ENCODE measurements at regions not wholly inside any gene's neighbourhood (a gene's known extent, or its start where the extent isn't known, plus 50 kb on each side); places are given as distances from the start of the nearest gene placed in this dataset.
A peak's percentile ranks its signal among the peaks of the same experiment; 100 is the strongest.

DNA sequence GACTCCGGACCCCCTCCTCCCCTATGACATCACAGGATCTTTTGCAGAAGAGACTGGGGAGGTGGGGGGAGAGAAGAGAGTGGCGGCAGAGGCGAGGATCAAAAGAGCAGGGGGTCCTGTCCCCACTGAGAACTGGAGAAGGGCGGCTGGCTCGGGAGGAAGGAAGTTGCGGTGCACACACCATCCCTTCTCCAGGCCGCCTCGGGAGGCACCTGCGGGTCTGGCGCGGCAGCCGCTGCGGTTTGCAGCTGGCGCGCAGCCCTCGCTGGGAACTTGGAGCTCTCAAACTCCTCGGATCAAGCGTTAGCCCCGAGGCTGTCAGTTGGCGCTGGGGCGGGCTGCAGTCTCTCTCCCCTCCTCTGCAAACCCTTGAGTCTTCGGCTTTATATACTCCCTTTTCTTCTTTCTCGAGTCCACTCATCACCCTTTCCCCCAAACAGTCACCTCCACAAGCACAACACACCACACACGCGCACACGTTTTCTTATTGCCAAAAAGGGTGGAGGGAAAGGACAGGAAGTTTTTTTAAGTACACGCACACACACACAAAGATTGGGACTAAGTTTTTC is 180.7 kb downstream of the TBXT start:
- no peaks in the 10 kb centered on the region for H3K79me2 ChIP-seq (ENCODE audit: control insufficient read depth, insufficient read depth, low read length)
- no peak overlapping the region for H3K9ac ChIP-seq (replicated peaks; ENCODE audit: extremely low read depth, insufficient read depth, low read length)
- H3K9me1 ChIP-seq (replicated peaks; ENCODE audit: control insufficient read depth, extremely low read depth, insufficient read depth, low read length) = no peaks in the 10 kb centered on the region
- ChIA-PET POLR2A (no interaction called here), CTCF (no interaction called here)
- dilution Hi-C loops (cut with MboI; ENCODE audit: extremely low pct_ligation_motif_present, low sequenced_read_pairs) = no loop called here
- no peaks in the 10 kb centered on the region for H3K36me3 ChIP-seq (ENCODE audit: control insufficient read depth in 2 of 2, extremely low read depth in 1 of 2, insufficient read depth in 2 of 2, low read length in 2 of 2)
- no peak overlapping the region for H3K27ac ChIP-seq (ENCODE audit: insufficient read depth, low read depth, low read length)
- no peak for DNase-seq (ENCODE audit: low read depth, low spot score)
- intact Hi-C loops (cut with micrococcal nuclease) = no loop called here
- no peak overlapping the region for H2AFZ ChIP-seq (ENCODE audit: low read depth, low read length)
- peaks cover 2 to 6% of the 10 kb centered on the region in 2 experiments for H3K27me3 ChIP-seq (ENCODE audit: control insufficient read depth in 2 of 2, insufficient read depth in 2 of 2, low read length in 2 of 2)
- H3K4me1 ChIP-seq (ENCODE audit: control insufficient read depth, extremely low read depth, insufficient read depth, low read length) = no peaks in the 10 kb centered on the region
- TF ChIP-seq MYC (IDR thresholded peaks at IDR 0.05; ENCODE audit: low read depth, low read length) (no peak), EZH2 (IDR thresholded peaks at IDR 0.05; ENCODE audit: borderline replicate concordance, low read depth, low read length, severe bottlenecking) (peak; percentile 35)
- no TSS peak for BruUV-seq (replicated peaks)
- no peak for FAIRE-seq
- H3K4me3 ChIP-seq (replicated peaks in 1 of 3; ENCODE audit: insufficient read depth in 1 of 3, low read depth in 1 of 3, low read length in 3 of 3) = no peak overlapping the region
- H3K4me2 ChIP-seq (ENCODE audit: insufficient read depth, low read length) = no peak overlapping the region
- no peaks in the 10 kb centered on the region for H4K20me1 ChIP-seq (replicated peaks; ENCODE audit: control insufficient read depth, extremely low read depth, insufficient read depth, low read length)
- no peaks in the 10 kb centered on the region for H3K9me3 ChIP-seq (replicated peaks; ENCODE audit: control insufficient read depth, insufficient read depth, low read length)

DNA sequence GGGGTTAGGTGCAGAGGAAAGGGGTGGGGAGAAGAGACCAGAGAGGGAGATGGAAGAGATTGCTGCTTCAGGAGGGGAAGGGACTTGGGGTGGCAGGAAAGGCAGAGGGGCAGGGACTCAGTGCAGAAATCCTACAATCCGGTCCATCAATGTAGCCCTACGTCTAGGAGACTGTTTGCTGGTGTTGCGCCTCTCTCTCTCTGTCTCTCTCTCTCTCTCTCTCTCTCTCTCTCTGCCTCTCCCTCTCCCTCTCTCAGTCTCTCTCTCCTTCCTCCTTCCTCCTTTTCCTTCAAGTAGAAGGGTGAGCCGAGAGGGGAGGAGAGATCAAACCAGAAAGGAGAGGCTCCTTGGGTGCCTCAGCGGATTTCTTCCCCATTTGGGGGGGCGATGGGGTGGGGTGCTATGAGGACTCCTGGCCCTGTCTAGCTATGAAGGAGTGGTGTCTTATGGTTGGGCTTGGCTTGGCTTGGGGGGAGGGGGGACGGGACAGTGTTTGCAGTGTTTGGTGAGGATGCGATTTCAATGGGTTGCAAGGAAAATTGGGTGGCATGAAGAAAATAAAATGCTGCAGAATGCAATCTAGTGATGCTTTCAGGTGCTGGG is 181.2 kb downstream of the TBXT start:
- Histone ChIP-seq H3K79me2 (ENCODE audit: control insufficient read depth, insufficient read depth, low read length) (no peaks in the 10 kb centered on the region), H3K4me1 (ENCODE audit: control insufficient read depth, extremely low read depth, insufficient read depth, low read length) (no peaks in the 10 kb centered on the region), H3K36me3 (ENCODE audit: control insufficient read depth in 2 of 2, extremely low read depth in 1 of 2, insufficient read depth in 2 of 2, low read length in 2 of 2) (no peaks in the 10 kb centered on the region), H3K27me3 (ENCODE audit: control insufficient read depth in 2 of 2, insufficient read depth in 2 of 2, low read length in 2 of 2) (peaks cover 2 to 6% of the 10 kb centered on the region in 2 experiments), H3K27ac (ENCODE audit: insufficient read depth, low read depth, low read length) (no peak overlapping the region), H3K4me2 (ENCODE audit: insufficient read depth, low read length) (no peak overlapping the region), H4K20me1 (replicated peaks; ENCODE audit: control insufficient read depth, extremely low read depth, insufficient read depth, low read length) (no peaks in the 10 kb centered on the region), H3K4me3 (replicated peaks in 1 of 3; ENCODE audit: insufficient read depth in 1 of 3, low read depth in 1 of 3, low read length in 3 of 3) (no peak overlapping the region), H2AFZ (ENCODE audit: low read depth, low read length) (no peak overlapping the region), H3K9me1 (replicated peaks; ENCODE audit: control insufficient read depth, extremely low read depth, insufficient read depth, low read length) (no peaks in the 10 kb centered on the region), H3K9me3 (replicated peaks; ENCODE audit: control insufficient read depth, insufficient read depth, low read length) (no peaks in the 10 kb centered on the region), H3K9ac (replicated peaks; ENCODE audit: extremely low read depth, insufficient read depth, low read length) (no peak overlapping the region)
- no TSS peak for BruUV-seq (replicated peaks)
- no peak for TF ChIP-seq FOS (IDR thresholded peaks at IDR 0.05; ENCODE audit: borderline replicate concordance, insufficient read depth, low read length)
- no peak for TF ChIP-seq POLR2A (IDR thresholded peaks at IDR 0.05; ENCODE audit: low read depth, low read length)
- TF ChIP-seq POLR2AphosphoS5 (IDR thresholded peaks at IDR 0.05; ENCODE audit: insufficient read depth, low read depth, low read length) = no peak
- TF ChIP-seq MYC (IDR thresholded peaks at IDR 0.05; ENCODE audit: low read depth, low read length) = no peak
- no peak for TF ChIP-seq JUN (IDR thresholded peaks at IDR 0.05; ENCODE audit: borderline replicate concordance, insufficient read depth, insufficient read length, low read depth)
- TF ChIP-seq, protein P1, sequence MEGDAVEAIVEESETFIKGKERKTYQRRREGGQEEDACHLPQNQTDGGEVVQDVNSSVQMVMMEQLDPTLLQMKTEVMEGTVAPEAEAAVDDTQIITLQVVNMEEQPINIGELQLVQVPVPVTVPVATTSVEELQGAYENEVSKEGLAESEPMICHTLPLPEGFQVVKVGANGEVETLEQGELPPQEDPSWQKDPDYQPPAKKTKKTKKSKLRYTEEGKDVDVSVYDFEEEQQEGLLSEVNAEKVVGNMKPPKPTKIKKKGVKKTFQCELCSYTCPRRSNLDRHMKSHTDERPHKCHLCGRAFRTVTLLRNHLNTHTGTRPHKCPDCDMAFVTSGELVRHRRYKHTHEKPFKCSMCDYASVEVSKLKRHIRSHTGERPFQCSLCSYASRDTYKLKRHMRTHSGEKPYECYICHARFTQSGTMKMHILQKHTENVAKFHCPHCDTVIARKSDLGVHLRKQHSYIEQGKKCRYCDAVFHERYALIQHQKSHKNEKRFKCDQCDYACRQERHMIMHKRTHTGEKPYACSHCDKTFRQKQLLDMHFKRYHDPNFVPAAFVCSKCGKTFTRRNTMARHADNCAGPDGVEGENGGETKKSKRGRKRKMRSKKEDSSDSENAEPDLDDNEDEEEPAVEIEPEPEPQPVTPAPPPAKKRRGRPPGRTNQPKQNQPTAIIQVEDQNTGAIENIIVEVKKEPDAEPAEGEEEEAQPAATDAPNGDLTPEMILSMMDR (IDR thresholded peaks at IDR 0.05; ENCODE audit: extremely low read depth in 1 of 2, insufficient read depth in 1 of 2, low read depth in 1 of 2, low read length in 2 of 2) = no peak
- TF ChIP-seq GATA2 (IDR thresholded peaks at IDR 0.05; ENCODE audit: insufficient read depth, insufficient read length, low read depth, low read length) = no peak
- TF ChIP-seq, protein P2, sequence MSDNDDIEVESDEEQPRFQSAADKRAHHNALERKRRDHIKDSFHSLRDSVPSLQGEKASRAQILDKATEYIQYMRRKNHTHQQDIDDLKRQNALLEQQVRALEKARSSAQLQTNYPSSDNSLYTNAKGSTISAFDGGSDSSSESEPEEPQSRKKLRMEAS (IDR thresholded peaks at IDR 0.05; ENCODE audit: insufficient read depth, insufficient read length) = no peak
- no peak for TF ChIP-seq EZH2 (IDR thresholded peaks at IDR 0.05; ENCODE audit: borderline replicate concordance, low read depth, low read length, severe bottlenecking)
- DNase-seq (ENCODE audit: low read depth, low spot score) = no peak
- ChIA-PET POLR2A (no interaction called here), CTCF (no interaction called here)
- no peak for FAIRE-seq
- intact Hi-C loops (cut with micrococcal nuclease) = no loop called here
- dilution Hi-C loops (cut with MboI; ENCODE audit: extremely low pct_ligation_motif_present, low sequenced_read_pairs) = no loop called here

All from endothelial cell of umbilical vein (primary cell).